ENCODE measurements at regions not wholly inside any gene's neighbourhood (a gene's known extent, or its start where the extent isn't known, plus 50 kb on each side); places are given as distances from the start of the nearest gene placed in this dataset.

DNA sequence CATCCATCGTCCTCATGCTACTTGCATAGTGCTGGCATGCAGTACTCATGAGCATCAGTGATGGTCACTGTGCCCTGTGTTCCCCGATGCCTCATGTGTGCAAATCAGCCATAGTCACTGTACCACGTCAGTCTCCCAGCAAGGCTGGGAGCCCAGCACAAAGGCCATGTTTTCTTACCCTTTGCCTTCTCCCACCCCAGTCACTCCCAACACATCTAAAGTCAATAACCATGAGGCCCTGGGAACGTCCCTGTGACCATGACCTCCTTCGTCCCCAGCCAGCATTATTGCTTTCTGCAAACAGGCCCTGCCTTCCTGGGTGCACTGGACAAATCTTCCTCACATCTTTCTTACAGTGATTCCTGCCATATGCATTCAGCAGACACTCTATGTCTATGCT lies 406.1 kb downstream of the ICE1 start:
- Histone ChIP-seq H3K27me3 (ENCODE audit: control insufficient read depth, insufficient read depth, low read length) (no peaks in the 10 kb centered on the region), H3K4me3 (ENCODE audit: low read length) (no peak overlapping the region), H3K9me3 (ENCODE audit: control insufficient read depth, insufficient read depth, low read length) (no peaks in the 10 kb centered on the region), H3K36me3 (ENCODE audit: control insufficient read depth, insufficient read depth, low read length) (no peaks in the 10 kb centered on the region), H3K4me1 (ENCODE audit: control insufficient read depth, insufficient read depth, low read length) (no peaks in the 10 kb centered on the region), H3K27ac (ENCODE audit: low read length) (no peak overlapping the region)
- H3K9me3 Mint-ChIP-seq = peaks cover 0 to 2% of the 10 kb centered on the region in 2 donors
- TF ChIP-seq, protein P1, sequence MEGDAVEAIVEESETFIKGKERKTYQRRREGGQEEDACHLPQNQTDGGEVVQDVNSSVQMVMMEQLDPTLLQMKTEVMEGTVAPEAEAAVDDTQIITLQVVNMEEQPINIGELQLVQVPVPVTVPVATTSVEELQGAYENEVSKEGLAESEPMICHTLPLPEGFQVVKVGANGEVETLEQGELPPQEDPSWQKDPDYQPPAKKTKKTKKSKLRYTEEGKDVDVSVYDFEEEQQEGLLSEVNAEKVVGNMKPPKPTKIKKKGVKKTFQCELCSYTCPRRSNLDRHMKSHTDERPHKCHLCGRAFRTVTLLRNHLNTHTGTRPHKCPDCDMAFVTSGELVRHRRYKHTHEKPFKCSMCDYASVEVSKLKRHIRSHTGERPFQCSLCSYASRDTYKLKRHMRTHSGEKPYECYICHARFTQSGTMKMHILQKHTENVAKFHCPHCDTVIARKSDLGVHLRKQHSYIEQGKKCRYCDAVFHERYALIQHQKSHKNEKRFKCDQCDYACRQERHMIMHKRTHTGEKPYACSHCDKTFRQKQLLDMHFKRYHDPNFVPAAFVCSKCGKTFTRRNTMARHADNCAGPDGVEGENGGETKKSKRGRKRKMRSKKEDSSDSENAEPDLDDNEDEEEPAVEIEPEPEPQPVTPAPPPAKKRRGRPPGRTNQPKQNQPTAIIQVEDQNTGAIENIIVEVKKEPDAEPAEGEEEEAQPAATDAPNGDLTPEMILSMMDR (IDR thresholded peaks at IDR 0.05) = no peak
- H3K27ac Mint-ChIP-seq = no peak overlapping the region
- no peaks in the 10 kb centered on the region for H3K4me1 Mint-ChIP-seq
- peaks cover 0 to 5% of the 10 kb centered on the region in 2 donors for H3K27me3 Mint-ChIP-seq (ENCODE audit: low read depth in 2 of 2)
- no peak overlapping the region for H3K4me3 Mint-ChIP-seq
- WGBS (ENCODE audit: insufficient coverage) = 84% methylated on average over 5 of the region's 5 CpGs
- intact Hi-C loops (cut with micrococcal nuclease) = no loop called here
- H3K36me3 Mint-ChIP-seq = no peaks in the 10 kb centered on the region
- ATAC-seq (no peak), DNase-seq (no peak)

DNA sequence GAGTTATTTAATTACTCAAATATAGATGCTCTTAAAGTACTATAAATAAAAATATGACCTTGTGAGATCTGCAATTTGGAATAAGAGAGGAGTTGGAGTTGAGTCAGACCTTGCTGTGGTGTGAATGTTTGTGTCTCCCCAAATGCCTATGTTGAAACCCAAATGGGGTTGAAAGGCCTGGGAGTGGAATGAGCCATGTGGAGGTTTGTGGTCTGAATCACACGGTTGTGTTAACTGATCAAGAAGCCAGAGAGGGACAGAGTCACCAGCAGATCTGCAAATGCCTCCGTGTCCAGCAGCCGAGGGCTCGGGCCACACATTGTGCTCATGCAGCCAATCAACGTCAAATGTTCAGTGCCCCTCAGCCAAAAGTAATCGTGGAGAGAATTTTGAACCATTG lies 404.4 kb downstream of the ICE1 start:
- H3K36me3 Mint-ChIP-seq = no peaks in the 10 kb centered on the region
- peaks cover 0 to 5% of the 10 kb centered on the region in 2 donors for H3K27me3 Mint-ChIP-seq (ENCODE audit: low read depth in 2 of 2)
- Histone ChIP-seq H3K4me3 (ENCODE audit: low read length) (no peak overlapping the region), H3K27me3 (ENCODE audit: control insufficient read depth, insufficient read depth, low read length) (no peaks in the 10 kb centered on the region), H3K36me3 (ENCODE audit: control insufficient read depth, insufficient read depth, low read length) (no peaks in the 10 kb centered on the region), H3K4me1 (ENCODE audit: control insufficient read depth, insufficient read depth, low read length) (no peaks in the 10 kb centered on the region), H3K27ac (ENCODE audit: low read length) (no peak overlapping the region), H3K9me3 (ENCODE audit: control insufficient read depth, insufficient read depth, low read length) (no peaks in the 10 kb centered on the region)
- TF ChIP-seq, protein P1 (IDR thresholded peaks at IDR 0.05) = no peak
- no peak for ATAC-seq
- no peak overlapping the region for H3K27ac Mint-ChIP-seq
- intact Hi-C loops (cut with micrococcal nuclease) = no loop called here
- WGBS (ENCODE audit: insufficient coverage) = 79% methylated on average over 6 of the region's 6 CpGs
- peaks cover 0 to 2% of the 10 kb centered on the region in 2 donors for H3K9me3 Mint-ChIP-seq
- DNase-seq = no peak
- H3K4me1 Mint-ChIP-seq = no peaks in the 10 kb centered on the region
- no peak overlapping the region for H3K4me3 Mint-ChIP-seq

DNA sequence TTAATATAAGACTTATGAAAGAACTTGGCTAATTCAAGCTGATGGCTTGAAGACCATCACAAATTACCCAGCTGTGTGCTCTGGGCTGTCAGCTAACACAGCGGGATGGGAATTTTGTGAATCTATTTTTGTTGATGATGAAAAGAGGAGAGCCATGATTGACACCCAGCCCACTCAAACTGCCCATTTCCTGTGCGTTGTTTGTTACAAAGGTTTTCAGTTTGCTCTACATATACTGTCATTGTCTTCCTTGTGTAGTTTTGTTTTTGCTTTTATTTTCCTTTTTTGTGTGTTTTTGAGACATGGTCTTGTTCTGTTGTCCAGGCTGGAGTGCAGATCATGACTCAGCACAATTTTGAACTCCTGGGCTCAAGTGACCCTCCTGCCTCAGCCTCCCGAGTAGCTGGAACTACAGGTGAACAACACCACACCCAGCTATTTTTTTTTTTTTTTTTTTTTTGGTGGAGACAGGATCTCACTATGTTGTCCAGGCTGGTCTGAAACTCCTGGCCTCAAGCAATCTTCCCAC lies 400.3 kb downstream of the ICE1 start:
- Mint-ChIP-seq H3K27me3 (ENCODE audit: low read depth in 2 of 2) (no peaks in the 10 kb centered on the region), H3K4me1 (no peaks in the 10 kb centered on the region), H3K27ac (no peak overlapping the region), H3K36me3 (no peaks in the 10 kb centered on the region), H3K9me3 (peaks cover 0 to 2% of the 10 kb centered on the region in 2 donors), H3K4me3 (no peak overlapping the region)
- no peak overlapping the region for H3K4me3 ChIP-seq (ENCODE audit: low read length)
- intact Hi-C loops (cut with micrococcal nuclease) = no loop called here
- no peak for ATAC-seq
- H3K27ac ChIP-seq (ENCODE audit: low read length) = no peak overlapping the region
- 67% methylated on average over 1 of the region's 3 CpGs for WGBS (ENCODE audit: insufficient coverage)
- no peaks in the 10 kb centered on the region for H3K4me1 ChIP-seq (ENCODE audit: control insufficient read depth, insufficient read depth, low read length)
- no peaks in the 10 kb centered on the region for H3K27me3 ChIP-seq (ENCODE audit: control insufficient read depth, insufficient read depth, low read length)
- no peaks in the 10 kb centered on the region for H3K9me3 ChIP-seq (ENCODE audit: control insufficient read depth, insufficient read depth, low read length)
- no peaks in the 10 kb centered on the region for H3K36me3 ChIP-seq (ENCODE audit: control insufficient read depth, insufficient read depth, low read length)
- DNase-seq = no peak
- TF ChIP-seq, protein P1 (IDR thresholded peaks at IDR 0.05) = no peak

DNA sequence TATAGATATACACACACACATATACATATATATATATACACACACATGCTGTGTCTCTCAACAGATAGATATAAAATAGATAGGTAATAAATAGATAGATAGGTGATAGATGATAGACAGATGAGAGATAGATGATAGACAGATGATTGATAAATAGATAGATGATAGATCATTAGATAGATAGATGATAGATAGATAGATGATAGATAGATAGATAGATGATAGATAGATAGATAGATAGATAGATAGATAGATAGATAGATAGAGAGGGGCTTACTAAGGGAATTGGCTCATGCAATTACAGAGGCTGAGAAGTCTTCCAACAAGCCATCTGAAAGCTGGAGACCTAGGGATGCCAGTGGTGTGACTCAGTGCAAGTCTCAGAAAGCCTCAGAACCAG lies 394.5 kb downstream of the ICE1 start:
- TF ChIP-seq, protein P1 (IDR thresholded peaks at IDR 0.05) = no peak
- Mint-ChIP-seq H3K9me3 (peaks cover 0 to 3% of the 10 kb centered on the region in 2 donors), H3K36me3 (no peaks in the 10 kb centered on the region), H3K27me3 (ENCODE audit: low read depth in 2 of 2) (no peaks in the 10 kb centered on the region), H3K27ac (no peak overlapping the region), H3K4me3 (no peak overlapping the region), H3K4me1 (no peaks in the 10 kb centered on the region)
- Histone ChIP-seq H3K4me1 (ENCODE audit: control insufficient read depth, insufficient read depth, low read length) (no peaks in the 10 kb centered on the region), H3K36me3 (ENCODE audit: control insufficient read depth, insufficient read depth, low read length) (no peaks in the 10 kb centered on the region), H3K4me3 (ENCODE audit: low read length) (no peak overlapping the region), H3K27me3 (ENCODE audit: control insufficient read depth, insufficient read depth, low read length) (no peaks in the 10 kb centered on the region), H3K27ac (ENCODE audit: low read length) (no peak overlapping the region), H3K9me3 (ENCODE audit: control insufficient read depth, insufficient read depth, low read length) (no peaks in the 10 kb centered on the region)
- ATAC-seq (no peak), DNase-seq (no peak)
- intact Hi-C loops (cut with micrococcal nuclease) = no loop called here
